H9 (cell line): ENCODE measurements at regions not wholly inside any gene's neighbourhood (a gene's known extent, or its start where the extent isn't known, plus 50 kb on each side); places are given as distances from the start of the nearest gene placed in this dataset.
A peak's percentile ranks its signal among the peaks of the same experiment; 100 is the strongest.

ENCODE experiments used
- DNase-seq: peaks from one replicate; pipeline ENCODE4 v3.0.0-alpha.2; 2017
- H2AFZ ChIP-seq: one replicate; pipeline ENCODE4 v1.6.1; 2013; ENCODE audit warnings: mild to moderate bottlenecking, low read length, control low read depth, moderate library complexity
- H2AK5ac ChIP-seq: 2 replicates; pipeline ENCODE4 v1.6.1; 2013; ENCODE audit warnings: low read length, control low read depth, mixed read lengths; ENCODE audit not compliant: insufficient read length
- H2BK120ac ChIP-seq: one replicate; pipeline ENCODE4 v1.6.1; 2013; ENCODE audit warnings: low read depth, mild to moderate bottlenecking, low read length, control low read depth, inconsistent platforms; ENCODE audit not compliant: poor library complexity, severe bottlenecking
- H2BK12ac ChIP-seq: 2 replicates; pipeline ENCODE4 v1.6.1; 2013; ENCODE audit warnings: low read length, control low read depth, mixed read lengths, low read depth; ENCODE audit not compliant: insufficient read length
- H2BK15ac ChIP-seq: 2 replicates; pipeline ENCODE4 v1.6.1; 2013; ENCODE audit warnings: low read depth, low read length, control low read depth
- H2BK20ac ChIP-seq: one replicate; pipeline ENCODE4 v1.6.1; 2013; ENCODE audit warnings: low read depth, mild to moderate bottlenecking, low read length, control low read depth, inconsistent platforms; ENCODE audit not compliant: poor library complexity, severe bottlenecking
- H2BK5ac ChIP-seq: 2 replicates; pipeline ENCODE4 v1.6.1; 2013; ENCODE audit warnings: low read length, control low read depth, mixed read lengths; ENCODE audit not compliant: insufficient read length
- H3K14ac ChIP-seq: 2 replicates; pipeline ENCODE4 v1.6.1; 2013; ENCODE audit warnings: low read length, control low read depth; ENCODE audit not compliant: insufficient read depth
- H3K18ac ChIP-seq: 2 replicates; pipeline ENCODE4 v1.6.1; 2013; ENCODE audit warnings: low read depth, mild to moderate bottlenecking, mixed read lengths, low read length, control low read depth; ENCODE audit not compliant: insufficient read length
- H3K23ac ChIP-seq: 2 replicates; pipeline ENCODE4 v1.6.1; 2013; ENCODE audit warnings: low read length, control low read depth, mixed read lengths, low read depth; ENCODE audit not compliant: insufficient read length
- H3K23me2 ChIP-seq: 2 replicates; pipeline ENCODE4 v1.6.1; 2013; ENCODE audit warnings: low read depth, mild to moderate bottlenecking, mixed read lengths, low read length, control low read depth; ENCODE audit not compliant: insufficient read length, poor library complexity, severe bottlenecking
- H3K27ac ChIP-seq: 2 replicates; pipeline ENCODE4 v1.5.1; 2013; ENCODE audit warnings: low read length, control low read depth, mixed read lengths, low read depth; ENCODE audit not compliant: insufficient read length
- H3K27me3 ChIP-seq: 2 replicates; pipeline ENCODE4 v1.6.1; 2013; ENCODE audit warnings: low read length, control low read depth, inconsistent platforms; ENCODE audit not compliant: insufficient read depth
- H3K4ac ChIP-seq: 2 replicates; pipeline ENCODE4 v1.6.1; 2013; ENCODE audit warnings: low read depth, mild to moderate bottlenecking, control low read depth, inconsistent platforms, low read length, moderate library complexity
- H3K4me1 ChIP-seq: 2 replicates; pipeline ENCODE4 v1.6.1; 2013; ENCODE audit warnings: low read length, control low read depth, inconsistent platforms; ENCODE audit not compliant: insufficient read depth
- H3K4me2 ChIP-seq: 2 replicates; pipeline ENCODE4 v1.6.1; 2013; ENCODE audit warnings: low read length, control low read depth, mixed read lengths; ENCODE audit not compliant: insufficient read length, insufficient read depth
- H3K56ac ChIP-seq: 2 replicates; pipeline ENCODE4 v1.6.1; 2013; ENCODE audit warnings: low read depth, mild to moderate bottlenecking, mixed read lengths, low read length, control low read depth; ENCODE audit not compliant: insufficient read length
- H3K79me1 ChIP-seq: 2 replicates; pipeline ENCODE4 v1.6.1; 2013; ENCODE audit warnings: low read depth, mild to moderate bottlenecking, moderate library complexity, low read length, control low read depth, inconsistent platforms; ENCODE audit not compliant: insufficient read depth, poor library complexity, severe bottlenecking
- H3K79me2 ChIP-seq: 2 replicates; pipeline ENCODE4 v1.6.1; 2013; ENCODE audit warnings: low read length, control low read depth, inconsistent platforms; ENCODE audit not compliant: insufficient read depth
- H3K9ac ChIP-seq: 2 replicates; pipeline ENCODE4 v1.6.1; 2013; ENCODE audit warnings: low read length, control low read depth, mixed read lengths; ENCODE audit not compliant: insufficient read length; ENCODE audit errors: extremely low read depth
- H3K9me3 ChIP-seq: one replicate; pipeline ENCODE4 v1.6.1; 2013; ENCODE audit warnings: low read depth, low read length, inconsistent platforms; ENCODE audit not compliant: control insufficient read depth
- H3T11ph ChIP-seq: one replicate; pipeline ENCODE4 v1.6.1; 2013; ENCODE audit warnings: mild to moderate bottlenecking, low read length, control low read depth, inconsistent platforms
- H4K20me1 ChIP-seq: one replicate; pipeline ENCODE4 v1.6.1; 2013; ENCODE audit not compliant: control insufficient read depth, insufficient read length, insufficient read depth
- H4K5ac ChIP-seq: 2 replicates; pipeline ENCODE4 v1.6.1; 2013; ENCODE audit warnings: low read depth, mild to moderate bottlenecking, mixed read lengths, low read length, control low read depth; ENCODE audit not compliant: insufficient read length
- H4K8ac ChIP-seq: replicated peaks from 2 replicates; pipeline ENCODE4 v1.6.1; 2013; ENCODE audit warnings: low read length, control low read depth, mixed read lengths, low read depth; ENCODE audit not compliant: insufficient read length
- H4K91ac ChIP-seq: 2 replicates; pipeline ENCODE4 v1.6.1; 2013; ENCODE audit warnings: low read depth, mild to moderate bottlenecking, moderate library complexity, mixed read lengths, low read length, control low read depth; ENCODE audit not compliant: insufficient read length
- H3K27ac Mint-ChIP-seq, 3 experiments: 2 replicates in 2 of 3; 3 replicates in 1 of 3; pipeline ENCODE4 v1.8.0; 2020 to 2021; ENCODE audit warnings: mixed read lengths in 3 of 3, mild to moderate bottlenecking in 1 of 3, moderate library complexity in 1 of 3
- H3K27me3 Mint-ChIP-seq: 2 replicates; pipeline ENCODE4 v1.8.0; 2021; ENCODE audit warnings: low read depth, mild to moderate bottlenecking, moderate library complexity, mixed read lengths
- H3K36me3 Mint-ChIP-seq, 3 experiments: 2 replicates in 2 of 3; 3 replicates in 1 of 3; pipeline ENCODE4 v1.8.0; 2020 to 2021; ENCODE audit warnings: low read depth in 3 of 3, mixed read lengths in 3 of 3; ENCODE audit not compliant: insufficient read depth in 1 of 3
- H3K4me1 Mint-ChIP-seq, 2 experiments: 2 replicates each; pipeline ENCODE4 v1.8.0; 2020; ENCODE audit warnings: mixed read lengths in 2 of 2
- H3K4me3 Mint-ChIP-seq, 2 experiments: 2 replicates in 1 of 2; 3 replicates in 1 of 2; pipeline ENCODE4 v1.8.0; 2020 to 2021; ENCODE audit warnings: mild to moderate bottlenecking in 2 of 2, mixed read lengths in 2 of 2, moderate library complexity in 1 of 2
- H3K9me3 Mint-ChIP-seq, 2 experiments: 2 replicates in 1 of 2; 3 replicates in 1 of 2; pipeline ENCODE4 v1.8.0; 2020; ENCODE audit warnings: mild to moderate bottlenecking in 2 of 2, mixed read lengths in 2 of 2, moderate library complexity in 1 of 2
- CTCF ChIP-seq: fragments of 200-600 bp; sonication (generic); conservative IDR thresholded peaks from 3 replicates; pipeline ENCODE4 v1.8.0; 2021; ENCODE audit warnings: antibody characterized with exemption, mild to moderate bottlenecking
- WGBS: extraction: QIAGEN DNeasy Blood & Tissue Kit; methylation state at CpG from one replicate; pipeline ENCODE4 v1.1.7; 2013; ENCODE audit warnings: missing lambda C conversion rate, low lambda C conversion rate, mixed read lengths; ENCODE audit not compliant: insufficient read length; ENCODE audit errors: extremely low coverage; 5-methylcytosine and 5-hydroxymethylcytosine counted together

GRCh38 chr3:107240183-107241091, 136.8 kb upstream of the CCDC54 start:
- Histone ChIP-seq H3K79me2 (no peaks in the 10 kb centered on the region), H3K23ac (no peak overlapping the region), H3K4ac (no peak overlapping the region), H2BK5ac (no peak overlapping the region), H3K56ac (no peak overlapping the region), H3K79me1 (no peaks in the 10 kb centered on the region), H4K8ac (no peak overlapping the region), H2BK120ac (peak overlapping the region; percentile 38), H2BK20ac (no peak overlapping the region), H3K18ac (no peak overlapping the region), H3K23me2 (peaks cover 14% of the 10 kb centered on the region), H2AFZ (peak overlapping the region; percentile 83), H3K27me3 (no peaks in the 10 kb centered on the region), H4K91ac (no peak overlapping the region), H2AK5ac (no peak overlapping the region), H2BK15ac (no peak overlapping the region), H4K20me1 (no peaks in the 10 kb centered on the region), H3K27ac (no peak overlapping the region), H3T11ph (no peak overlapping the region), H4K5ac (no peak overlapping the region), H3K9me3 (no peaks in the 10 kb centered on the region), H3K4me2 (peak overlapping the region; percentile 100), H3K9ac (peak overlapping the region; percentile 59), H3K4me1 (no peaks in the 10 kb centered on the region), H2BK12ac (no peak overlapping the region), H3K14ac (no peak overlapping the region)
- Mint-ChIP-seq H3K4me3 (peak overlapping the region; percentile 86 to 87), H3K27me3 (peaks cover 12% of the 10 kb centered on the region), H3K9me3 (no peaks in the 10 kb centered on the region; a peak in 1 of 5 replicates), H3K27ac (no peak overlapping the region; a peak in 1 of 7 replicates), H3K4me1 (peaks cover 10 to 18% of the 10 kb centered on the region in 2 experiments), H3K36me3 (no peaks in the 10 kb centered on the region)
- TF ChIP-seq CTCF = no peak
- no CpG with 5 or more reads among the region's 59 CpGs for WGBS
- DNase-seq = peak; percentile 66
